22Rv1 (cell line): ENCODE measurements at regions not wholly inside any gene's neighbourhood (a gene's known extent, or its start where the extent isn't known, plus 50 kb on each side); places are given as distances from the start of the nearest gene placed in this dataset.

Experiments used
- CTCF ChIP-seq: fragments of 450-650 bp; IDR thresholded peaks from 2 replicates; pipeline ENCODE4 v1.5.1; 2017; ENCODE audit warnings: mild to moderate bottlenecking
- ZFX ChIP-seq: fragments of 450-650 bp; IDR thresholded peaks from 2 replicates; pipeline ENCODE4 v1.6.1; 2017; ENCODE audit warnings: antibody characterized with exemption, borderline replicate concordance

DNA sequence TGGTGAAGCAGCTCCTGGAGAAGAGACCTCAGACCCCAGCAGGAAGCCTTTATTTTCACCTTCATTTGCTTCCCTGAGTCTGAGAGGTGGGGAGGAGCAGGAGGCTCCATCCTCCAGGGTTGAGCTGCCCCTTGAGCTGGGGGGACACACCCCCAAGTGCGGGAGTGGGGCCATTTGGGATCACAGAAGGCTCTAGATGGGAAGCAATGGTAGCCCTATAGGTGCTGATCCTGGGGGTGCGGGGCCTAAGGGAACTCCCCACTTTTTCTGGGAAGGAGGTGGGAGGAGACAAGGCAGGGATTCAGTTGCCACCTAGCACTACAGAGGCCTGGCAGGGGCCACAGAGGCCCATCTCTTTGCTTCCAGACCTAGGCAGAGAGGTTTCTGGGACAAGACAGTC is 247.9 kb upstream of the CSF3R start:
- TF ChIP-seq CTCF (no peak), ZFX (no peak)
